ENCODE measurements at regions not wholly inside any gene's neighbourhood (a gene's known extent, or its start where the extent isn't known, plus 50 kb on each side); places are given as distances from the start of the nearest gene placed in this dataset.

- no peak for TF ChIP-seq CTCF (IDR thresholded peaks at IDR 0.05)
- TF ChIP-seq POLR2A (IDR thresholded peaks at IDR 0.05), result no peak
These were observed 86.4 kb upstream of the MAP4K3 start for GRCh38 chr2:39523308-39524044.
